ENCODE measurements at regions not wholly inside any gene's neighbourhood (a gene's known extent, or its start where the extent isn't known, plus 50 kb on each side); places are given as distances from the start of the nearest gene placed in this dataset.

GRCh38 chr14:96953875-96954185 is 156.6 kb downstream of the VRK1 start:
- TF ChIP-seq CTCF (IDR thresholded peaks at IDR 0.05) (no peak), POLR2A (IDR thresholded peaks at IDR 0.05) (no peak)

Measured in suprapubic skin (tissue), 3 donors.